ENCODE measurements at regions not wholly inside any gene's neighbourhood (a gene's known extent, or its start where the extent isn't known, plus 50 kb on each side); places are given as distances from the start of the nearest gene placed in this dataset.

- no peaks in the 10 kb centered on the region for H3K79me2 ChIP-seq (ENCODE audit: insufficient read depth, low read length)
- H3K27ac ChIP-seq (ENCODE audit: low read depth, low read length): no peak overlapping the region
- no peaks in the 10 kb centered on the region for H3K4me1 ChIP-seq (ENCODE audit: insufficient read depth, low read length)
- no peaks in the 10 kb centered on the region for H4K20me1 ChIP-seq (ENCODE audit: insufficient read depth, low read length)
- no peak overlapping the region for H2AFZ ChIP-seq (ENCODE audit: low read length)
- no peak for TF ChIP-seq CTCF (IDR thresholded peaks at IDR 0.05; ENCODE audit: extremely low read depth, low read depth, low read length)
- no peak overlapping the region for H3K4me3 ChIP-seq (ENCODE audit: insufficient read depth, low read length)
- no peaks in the 10 kb centered on the region for H3K36me3 ChIP-seq (ENCODE audit: insufficient read depth, low read length)
- no peaks in the 10 kb centered on the region for H3K9me3 ChIP-seq (ENCODE audit: low read depth, low read length)
- DNase-seq (ENCODE audit: insufficient read length, low spot score, missing footprints): no peak
- H3K4me2 ChIP-seq (ENCODE audit: insufficient read depth, low read length): no peak overlapping the region
- H3K27me3 ChIP-seq (ENCODE audit: insufficient read depth, low read length): no peaks in the 10 kb centered on the region
Measured at GRCh38 chr13:79709471-79709870, 228.5 kb downstream of the NDFIP2 start.

DNA sequence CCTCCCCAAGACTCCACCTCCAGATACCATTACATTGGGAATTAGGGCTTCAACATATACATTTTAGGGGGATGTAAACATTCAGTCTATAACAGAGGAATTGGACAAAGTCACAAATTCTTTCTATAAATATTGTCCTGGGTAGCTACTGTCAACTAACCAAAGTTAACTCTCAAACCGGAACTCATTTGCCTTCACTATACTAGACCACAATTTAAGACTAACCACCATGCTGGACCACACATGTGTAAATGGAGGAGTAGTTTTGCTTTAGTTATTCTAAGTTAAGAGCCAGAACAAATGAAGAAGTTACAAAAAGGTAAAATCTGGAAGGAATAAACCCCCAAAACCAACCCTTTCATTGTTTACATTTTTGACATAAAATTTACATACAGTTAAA lies 222.8 kb downstream of the NDFIP2 start:
- Histone ChIP-seq H3K79me2 (ENCODE audit: insufficient read depth, low read length) (no peaks in the 10 kb centered on the region), H3K36me3 (ENCODE audit: insufficient read depth, low read length) (no peaks in the 10 kb centered on the region), H3K4me3 (ENCODE audit: insufficient read depth, low read length) (no peak overlapping the region), H4K20me1 (ENCODE audit: insufficient read depth, low read length) (no peaks in the 10 kb centered on the region), H2AFZ (ENCODE audit: low read length) (no peak overlapping the region), H3K4me1 (ENCODE audit: insufficient read depth, low read length) (no peaks in the 10 kb centered on the region), H3K27me3 (ENCODE audit: insufficient read depth, low read length) (no peaks in the 10 kb centered on the region), H3K9me3 (ENCODE audit: low read depth, low read length) (no peaks in the 10 kb centered on the region), H3K4me2 (ENCODE audit: insufficient read depth, low read length) (no peak overlapping the region), H3K27ac (ENCODE audit: low read depth, low read length) (no peak overlapping the region)
- TF ChIP-seq CTCF (IDR thresholded peaks at IDR 0.05; ENCODE audit: extremely low read depth, low read depth, low read length): no peak
- no peak for DNase-seq (ENCODE audit: insufficient read length, low spot score, missing footprints)

DNA sequence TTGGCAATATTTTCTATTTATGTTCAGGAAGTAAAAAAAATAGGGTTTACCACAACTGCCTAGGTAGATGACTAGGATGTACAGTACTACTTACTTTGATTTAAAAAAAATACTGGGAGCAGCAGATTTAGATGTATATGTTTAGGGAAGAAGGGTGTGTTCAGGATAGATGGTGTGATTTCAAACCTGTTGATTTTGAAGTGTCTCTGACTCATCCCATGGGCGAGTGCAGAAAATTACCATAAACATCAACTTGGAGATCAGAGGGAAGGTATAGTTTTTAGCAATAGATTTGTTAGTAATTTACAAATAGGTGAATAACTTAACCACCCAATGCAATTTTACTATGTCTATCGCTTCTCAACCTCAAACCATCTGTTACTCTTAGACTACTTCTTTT lies 214.8 kb downstream of the NDFIP2 start:
- H3K79me2 ChIP-seq (ENCODE audit: insufficient read depth, low read length): no peaks in the 10 kb centered on the region
- no peak for TF ChIP-seq CTCF (IDR thresholded peaks at IDR 0.05; ENCODE audit: extremely low read depth, low read depth, low read length)
- no peaks in the 10 kb centered on the region for H3K9me3 ChIP-seq (ENCODE audit: low read depth, low read length)
- H3K4me3 ChIP-seq (ENCODE audit: insufficient read depth, low read length): no peak overlapping the region
- H3K27me3 ChIP-seq (ENCODE audit: insufficient read depth, low read length): no peaks in the 10 kb centered on the region
- no peak for DNase-seq (ENCODE audit: insufficient read length, low spot score, missing footprints)
- no peaks in the 10 kb centered on the region for H3K36me3 ChIP-seq (ENCODE audit: insufficient read depth, low read length)
- no peak overlapping the region for H2AFZ ChIP-seq (ENCODE audit: low read length)
- H3K4me2 ChIP-seq (ENCODE audit: insufficient read depth, low read length): no peak overlapping the region
- no peaks in the 10 kb centered on the region for H3K4me1 ChIP-seq (ENCODE audit: insufficient read depth, low read length)
- H4K20me1 ChIP-seq (ENCODE audit: insufficient read depth, low read length): no peaks in the 10 kb centered on the region
- H3K27ac ChIP-seq (ENCODE audit: low read depth, low read length): no peak overlapping the region

DNA sequence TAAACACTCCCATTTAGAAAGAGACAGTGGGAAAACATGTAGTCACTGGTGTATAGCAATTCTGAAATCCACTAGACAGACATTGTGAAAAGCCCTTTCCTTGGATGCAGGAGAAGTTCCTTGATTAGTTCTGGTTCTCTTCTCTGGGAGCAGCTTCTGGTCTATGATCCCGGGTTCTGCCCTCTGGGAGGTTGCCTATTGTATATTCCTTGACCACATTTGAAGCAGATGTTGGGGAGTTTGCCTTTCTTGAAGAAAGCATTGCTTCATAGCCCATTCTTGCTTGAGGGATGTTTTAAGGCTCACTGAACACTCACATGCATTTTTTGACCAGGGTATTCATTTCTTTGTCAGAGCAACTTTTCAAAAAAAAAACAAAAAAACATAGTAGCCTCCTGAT lies 211.9 kb downstream of the NDFIP2 start:
- no peaks in the 10 kb centered on the region for H3K4me1 ChIP-seq (ENCODE audit: insufficient read depth, low read length)
- H3K36me3 ChIP-seq (ENCODE audit: insufficient read depth, low read length): no peaks in the 10 kb centered on the region
- no peak for DNase-seq (ENCODE audit: insufficient read length, low spot score, missing footprints)
- no peak overlapping the region for H2AFZ ChIP-seq (ENCODE audit: low read length)
- no peaks in the 10 kb centered on the region for H3K27me3 ChIP-seq (ENCODE audit: insufficient read depth, low read length)
- no peaks in the 10 kb centered on the region for H3K79me2 ChIP-seq (ENCODE audit: insufficient read depth, low read length)
- no peak overlapping the region for H3K27ac ChIP-seq (ENCODE audit: low read depth, low read length)
- no peaks in the 10 kb centered on the region for H3K9me3 ChIP-seq (ENCODE audit: low read depth, low read length)
- no peaks in the 10 kb centered on the region for H4K20me1 ChIP-seq (ENCODE audit: insufficient read depth, low read length)
- no peak overlapping the region for H3K4me3 ChIP-seq (ENCODE audit: insufficient read depth, low read length)
- H3K4me2 ChIP-seq (ENCODE audit: insufficient read depth, low read length): no peak overlapping the region
- no peak for TF ChIP-seq CTCF (IDR thresholded peaks at IDR 0.05; ENCODE audit: extremely low read depth, low read depth, low read length)
